CD4-positive, alpha-beta T cell (primary cell): ENCODE measurements at regions not wholly inside any gene's neighbourhood (a gene's known extent, or its start where the extent isn't known, plus 50 kb on each side); places are given as distances from the start of the nearest gene placed in this dataset.

Experiments used
- ATAC-seq: fragments of 200-7000 bp; cut with Tn5 transposase; one replicate; pipeline ENCODE4 v1.10.0; 2022; ENCODE audit warnings: mild to moderate bottlenecking; ENCODE audit not compliant: poor library complexity
- CTCF ChIA-PET: fragments of 350-600 bp; sonication (Branson Sonifier 250); formaldehyde crosslinking; loops from one replicate; lab custom pipeline; 2021; ENCODE audit warnings: antibody characterized with exemption, inconsistent platforms; lab: Charles Lee
- POLR2A ChIA-PET: fragments of 350-600 bp; sonication (Branson Sonifier 250); formaldehyde crosslinking; loops from one replicate; lab custom pipeline; 2021; ENCODE audit warnings: antibody characterized with exemption, inconsistent platforms; lab: Charles Lee
- DNase-seq, 14 experiments: peaks; one replicate each; pipeline ENCODE4 v3.0.0-alpha.2; 2013 to 2020; ENCODE audit warnings: mixed read lengths in 2 of 14
- H3K27ac ChIP-seq, 2 donors: one replicate each; pipeline versions ENCODE4 v1.5.1 to v1.7.0; 2013; ENCODE audit warnings: low read length in 2 of 2, low read depth in 1 of 2, mild to moderate bottlenecking in 1 of 2
- H3K27me3 ChIP-seq, 2 experiments: 1 replicate in 1 of 2; 2 replicates in 1 of 2; pipeline versions ENCODE4 v1.6.1 to v1.7.0; 2013; ENCODE audit warnings: low read length in 2 of 2, control low read depth in 1 of 2, mild to moderate bottlenecking in 1 of 2, moderate library complexity in 1 of 2; ENCODE audit not compliant: insufficient read depth in 2 of 2, control insufficient read depth in 1 of 2
- H3K36me3 ChIP-seq: one replicate; pipeline ENCODE4 v1.6.1; 2013; ENCODE audit warnings: low read length, control low read depth; ENCODE audit not compliant: insufficient read depth
- H3K4me1 ChIP-seq: one replicate; pipeline ENCODE4 v1.6.1; 2013; ENCODE audit warnings: low read length, control low read depth; ENCODE audit not compliant: insufficient read depth
- H3K4me3 ChIP-seq: one replicate; pipeline ENCODE4 v1.5.1; 2013; ENCODE audit warnings: mild to moderate bottlenecking, low read length, moderate library complexity
- H3K9me3 ChIP-seq, 2 experiments: 1 replicate in 1 of 2; 2 replicates in 1 of 2; pipeline versions ENCODE4 v1.6.1 to v1.7.0; 2013; ENCODE audit warnings: low read length in 2 of 2, mild to moderate bottlenecking in 2 of 2, control low read depth in 1 of 2, moderate library complexity in 1 of 2; ENCODE audit not compliant: control insufficient read depth in 1 of 2, insufficient read depth in 1 of 2
- H3K27ac Mint-ChIP-seq: one replicate; pipeline ENCODE4 v1.8.0; 2020; ENCODE audit warnings: mixed read lengths
- H3K27me3 Mint-ChIP-seq: one replicate; pipeline ENCODE4 v1.8.0; 2021; ENCODE audit warnings: mixed read lengths
- H3K36me3 Mint-ChIP-seq: one replicate; pipeline ENCODE4 v1.8.0; 2021; ENCODE audit warnings: low read depth, mixed read lengths
- H3K4me1 Mint-ChIP-seq: one replicate; pipeline ENCODE4 v1.8.0; 2021; ENCODE audit warnings: low read depth, mixed read lengths
- H3K4me3 Mint-ChIP-seq: one replicate; pipeline ENCODE4 v1.8.0; 2020; ENCODE audit warnings: mild to moderate bottlenecking, mixed read lengths
- H3K9me3 Mint-ChIP-seq: one replicate; pipeline ENCODE4 v1.8.0; 2020; ENCODE audit warnings: mixed read lengths
- CTCF ChIP-seq: fragments of 200-600 bp; IDR thresholded peaks from one replicate; pipeline ENCODE4 v1.8.0; 2022; ENCODE audit warnings: antibody characterized with exemption, mild to moderate bottlenecking
- intact Hi-C, 2 experiments: fragments of 100-400 bp; cut with DNase I in 1 of 2; cut with micrococcal nuclease in 1 of 2; formaldehyde crosslinking; loops; one replicate each; pipeline versions ENCODE4 v1.15.1 to v1.9.0; 2023 to 2025; cut with DNase I, micrococcal nuclease

- CTCF ChIA-PET, result interaction anchor here (1.1 kb wide), 1 partner anchor 14 kb away, joined by 3 read pairs; no protein-coding TSS in a partner anchor
- no peaks in the 10 kb centered on the region for H3K9me3 Mint-ChIP-seq
- H3K4me3 Mint-ChIP-seq, result no peak overlapping the region
Observed at GRCh38 chr2:53252115-53252514, 515.5 kb upstream of the CHAC2 start.

GRCh38 chr2:53247956-53248735, 519.5 kb upstream of the CHAC2 start:
- Mint-ChIP-seq H3K36me3 (no peaks in the 10 kb centered on the region), H3K27me3 (no peaks in the 10 kb centered on the region)
- intact Hi-C loops, result no loop called here

More at GRCh38 chr2:53252115-53252514, 515.5 kb upstream of the CHAC2 start:
- intact Hi-C loops, result no loop called here
- DNase-seq, result no peak
- POLR2A ChIA-PET, result no interaction called here
- no peak overlapping the region for H3K27ac ChIP-seq
- ATAC-seq, result no peak
- H3K27me3 Mint-ChIP-seq, result no peaks in the 10 kb centered on the region
- no peak for TF ChIP-seq CTCF
- H3K4me1 Mint-ChIP-seq, result no peaks in the 10 kb centered on the region
- no peaks in the 10 kb centered on the region for H3K36me3 ChIP-seq
- H3K4me1 ChIP-seq, result no peaks in the 10 kb centered on the region
- H3K36me3 Mint-ChIP-seq, result no peaks in the 10 kb centered on the region
- no peak overlapping the region for H3K4me3 ChIP-seq
- no peaks in the 10 kb centered on the region for H3K27me3 ChIP-seq
- no peak overlapping the region for H3K27ac Mint-ChIP-seq
- peaks cover 0 to 3% of the 10 kb centered on the region in 2 experiments for H3K9me3 ChIP-seq

GRCh38 chr2:53243430-53243829, 524.2 kb upstream of the CHAC2 start:
- CTCF ChIA-PET, result no interaction called here
- ATAC-seq (no peak), DNase-seq (no peak)
- POLR2A ChIA-PET, result no interaction called here
- H3K4me3 Mint-ChIP-seq, result no peak overlapping the region
- H3K4me1 Mint-ChIP-seq, result no peaks in the 10 kb centered on the region
- intact Hi-C loops, result no loop called here
- Histone ChIP-seq H3K9me3 (no peaks in the 10 kb centered on the region), H3K4me3 (no peak overlapping the region), H3K36me3 (no peaks in the 10 kb centered on the region), H3K4me1 (no peaks in the 10 kb centered on the region), H3K27ac (no peak overlapping the region), H3K27me3 (no peaks in the 10 kb centered on the region)
- no peak for TF ChIP-seq CTCF
- H3K9me3 Mint-ChIP-seq, result no peaks in the 10 kb centered on the region
- no peak overlapping the region for H3K27ac Mint-ChIP-seq
- H3K27me3 Mint-ChIP-seq, result peaks cover 5% of the 10 kb centered on the region
- H3K36me3 Mint-ChIP-seq, result no peaks in the 10 kb centered on the region

More at GRCh38 chr2:53247956-53248735, 519.5 kb upstream of the CHAC2 start:
- DNase-seq (no peak), ATAC-seq (no peak)
- H3K27ac Mint-ChIP-seq, result no peak overlapping the region
- H3K4me3 Mint-ChIP-seq, result no peak overlapping the region
- no peaks in the 10 kb centered on the region for H3K4me1 ChIP-seq
- TF ChIP-seq CTCF, result no peak
- H3K36me3 ChIP-seq, result no peaks in the 10 kb centered on the region
- H3K9me3 Mint-ChIP-seq, result no peaks in the 10 kb centered on the region
- H3K4me1 Mint-ChIP-seq, result no peaks in the 10 kb centered on the region
- H3K27me3 ChIP-seq, result no peaks in the 10 kb centered on the region
- H3K27ac ChIP-seq, result no peak overlapping the region
- no peak overlapping the region for H3K4me3 ChIP-seq
- CTCF ChIA-PET, result no interaction called here
- no peaks in the 10 kb centered on the region for H3K9me3 ChIP-seq
- POLR2A ChIA-PET, result no interaction called here
